B cell (primary cell): ENCODE measurements at regions not wholly inside any gene's neighbourhood (a gene's known extent, or its start where the extent isn't known, plus 50 kb on each side); places are given as distances from the start of the nearest gene placed in this dataset.

ENCODE experiments used
- ATAC-seq: fragments of 200-7000 bp; cut with Tn5 transposase; one replicate; pipeline ENCODE4 v1.10.0; 2021; ENCODE audit warnings: low read depth, mild to moderate bottlenecking, moderate number of reproducible peaks, moderate library complexity
- CTCF ChIA-PET: fragments of 350-600 bp; sonication (Branson Sonifier 250); formaldehyde crosslinking; loops from one replicate; lab custom pipeline; 2021; ENCODE audit warnings: antibody characterized with exemption, inconsistent platforms; lab: Charles Lee
- POLR2A ChIA-PET: fragments of 350-600 bp; sonication (Branson Sonifier 250); formaldehyde crosslinking; loops from one replicate; lab custom pipeline; 2021; ENCODE audit warnings: antibody characterized with exemption; lab: Charles Lee
- DNase-seq: peaks from one replicate; pipeline ENCODE4 v3.0.0; 2013
- H2AFZ ChIP-seq: 2 replicates; pipeline ENCODE4 v1.6.1; 2012; ENCODE audit warnings: mild to moderate bottlenecking, low read depth, low read length; ENCODE audit not compliant: insufficient read depth, poor library complexity, severe bottlenecking
- H3K27ac ChIP-seq, 2 donors: 1 replicate in 1 of 2; 2 replicates in 1 of 2; pipeline ENCODE4 v1.5.1; 2012 to 2013; ENCODE audit warnings: low read length in 2 of 2, mild to moderate bottlenecking in 2 of 2, moderate library complexity in 1 of 2
- H3K27me3 ChIP-seq, 4 experiments: fragments of 200-600 bp in 1 of 4; sonication (generic) in 1 of 4; replicated peaks in 1 of 4; 1 replicate in 2 of 4; 2 replicates in 2 of 4; pipeline versions ENCODE4 v1.6.1 to v1.7.0; 2013 to 2016; ENCODE audit warnings: low read length in 3 of 4, mild to moderate bottlenecking in 2 of 4, mixed read lengths in 1 of 4, moderate library complexity in 1 of 4; ENCODE audit not compliant: insufficient read depth in 4 of 4, control insufficient read depth in 3 of 4; ENCODE audit errors: control extremely low read depth in 1 of 4
- H3K36me3 ChIP-seq, 2 experiments: replicated peaks in 1 of 2; 1 replicate in 1 of 2; 2 replicates in 1 of 2; pipeline versions ENCODE4 v1.6.1 to v1.7.1; 2013; ENCODE audit warnings: low read length in 1 of 2; ENCODE audit not compliant: insufficient read depth in 2 of 2, control insufficient read depth in 1 of 2; ENCODE audit errors: control extremely low read depth in 1 of 2, extremely low read depth in 1 of 2
- H3K4me1 ChIP-seq, 2 donors: fragments of 200-600 bp in 1 of 2; sonication (generic) in 1 of 2; 1 replicate in 1 of 2; 2 replicates in 1 of 2; pipeline versions ENCODE4 v1.5.1 to v1.6.1; 2013 to 2017; ENCODE audit warnings: low read length in 2 of 2; ENCODE audit not compliant: control insufficient read depth in 2 of 2, insufficient read depth in 2 of 2
- H3K4me2 ChIP-seq: replicated peaks from 2 replicates; pipeline ENCODE3; 2012; ENCODE audit warnings: mild to moderate bottlenecking, low read depth, low read length; ENCODE audit not compliant: poor library complexity, severe bottlenecking
- H3K4me3 ChIP-seq, 5 experiments: fragments of 200-600 bp in 1 of 5; sonication (generic) in 1 of 5; 1 replicate in 3 of 5; 2 replicates in 2 of 5; pipeline versions ENCODE4 v1.5.1 to v1.7.0; 2011 to 2016; ENCODE audit warnings: low read length in 4 of 5, mild to moderate bottlenecking in 4 of 5, low read depth in 2 of 5, control low read depth in 1 of 5, moderate library complexity in 1 of 5; ENCODE audit not compliant: insufficient read depth in 1 of 5; ENCODE audit errors: control extremely low read depth in 1 of 5, extremely low read depth in 1 of 5
- H3K79me2 ChIP-seq: fragments of 200-600 bp; sonication (generic); one replicate; pipeline ENCODE4 v1.6.0; 2016; ENCODE audit warnings: low read length; ENCODE audit not compliant: control insufficient read depth, insufficient read depth
- H3K9ac ChIP-seq: fragments of 200-600 bp; sonication (generic); 2 replicates; pipeline ENCODE4 v1.6.1; 2017; ENCODE audit warnings: mild to moderate bottlenecking, low read length, moderate library complexity
- H3K9me3 ChIP-seq, 3 donors: one replicate each; pipeline versions ENCODE4 v1.6.1 to v1.7.1; 2013; ENCODE audit warnings: low read length in 2 of 3; ENCODE audit not compliant: control insufficient read depth in 2 of 3, insufficient read depth in 1 of 3; ENCODE audit errors: control extremely low read depth in 1 of 3
- H4K20me1 ChIP-seq: 2 replicates; pipeline ENCODE4 v1.6.0; 2012; ENCODE audit warnings: mild to moderate bottlenecking, low read length; ENCODE audit not compliant: insufficient read depth, control insufficient read depth, poor library complexity, severe bottlenecking
- H3K27ac Mint-ChIP-seq: one replicate; pipeline ENCODE4 v1.8.0; 2021; ENCODE audit warnings: mixed read lengths
- H3K27me3 Mint-ChIP-seq: one replicate; pipeline ENCODE4 v1.8.0; 2021; ENCODE audit warnings: mixed read lengths
- H3K4me1 Mint-ChIP-seq: one replicate; pipeline ENCODE4 v1.8.0; 2021; ENCODE audit warnings: mixed read lengths
- H3K4me3 Mint-ChIP-seq: one replicate; pipeline ENCODE4 v1.8.0; 2021; ENCODE audit warnings: mixed read lengths
- H3K9me3 Mint-ChIP-seq: one replicate; pipeline ENCODE4 v1.8.0; 2022; ENCODE audit warnings: mixed read lengths; ENCODE audit not compliant: insufficient read depth
- EZH2 ChIP-seq: IDR thresholded peaks from 2 replicates; pipeline ENCODE4 v1.6.1; 2012; ENCODE audit warnings: borderline replicate concordance, low read depth, mild to moderate bottlenecking, moderate library complexity, low read length; ENCODE audit not compliant: insufficient read depth, poor library complexity, severe bottlenecking
- WGBS: methylation state at CpG from one replicate; pipeline ENCODE4 v1.1.5; 2013; ENCODE audit warnings: missing lambda C conversion rate; ENCODE audit not compliant: insufficient coverage; 5-methylcytosine and 5-hydroxymethylcytosine counted together
- intact Hi-C: fragments of 100-400 bp; cut with micrococcal nuclease; formaldehyde crosslinking; loops from one replicate; pipeline ENCODE4 v1.10.0; 2022
- TF ChIP-seq, protein P1 (sequence below): fragments of 200-600 bp; IDR thresholded peaks from one replicate; pipeline ENCODE4 v1.8.0; 2022; ENCODE audit warnings: antibody characterized with exemption, mild to moderate bottlenecking

DNA sequence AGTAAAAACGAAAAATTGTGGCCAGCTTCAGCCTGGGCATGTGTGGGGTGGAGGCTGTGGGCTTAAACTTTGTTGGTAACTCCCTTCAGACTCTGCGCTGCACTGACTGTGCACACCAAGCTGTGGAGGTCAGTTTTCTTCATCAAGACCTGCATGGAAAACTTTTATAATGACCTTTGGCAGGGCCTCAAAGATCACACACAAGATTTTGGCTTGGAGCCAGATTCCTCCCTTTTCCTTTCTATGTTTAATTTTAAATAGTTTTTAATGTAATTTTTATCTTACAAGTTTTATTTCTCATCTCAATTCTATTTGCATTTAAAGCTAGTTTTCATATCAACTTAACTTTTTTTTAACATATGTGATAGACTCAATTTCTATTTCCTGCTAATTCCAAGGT lies 1211.1 kb upstream of the CDH18 start:
- H2AFZ ChIP-seq: no peak overlapping the region
- H3K27ac ChIP-seq: no peak overlapping the region
- H3K36me3 ChIP-seq: no peaks in the 10 kb centered on the region
- POLR2A ChIA-PET: no interaction called here
- H3K27me3 Mint-ChIP-seq: no peaks in the 10 kb centered on the region
- no peak overlapping the region for H3K4me3 Mint-ChIP-seq
- no peaks in the 10 kb centered on the region for H3K79me2 ChIP-seq
- H4K20me1 ChIP-seq: no peaks in the 10 kb centered on the region
- H3K27ac Mint-ChIP-seq: no peak overlapping the region
- no peak overlapping the region for H3K4me2 ChIP-seq
- ATAC-seq: no peak
- WGBS: 100% methylated on average over 1 of the region's 2 CpGs
- no peaks in the 10 kb centered on the region for H3K4me1 Mint-ChIP-seq
- intact Hi-C loops: no loop called here
- H3K4me3 ChIP-seq: no peak overlapping the region
- H3K4me1 ChIP-seq: no peaks in the 10 kb centered on the region
- H3K9me3 Mint-ChIP-seq: no peaks in the 10 kb centered on the region
- CTCF ChIA-PET: no interaction called here
- no peak overlapping the region for H3K9ac ChIP-seq
- no peaks in the 10 kb centered on the region for H3K9me3 ChIP-seq
- H3K27me3 ChIP-seq: no peaks in the 10 kb centered on the region
- no peak for TF ChIP-seq EZH2
- TF ChIP-seq, protein P1, sequence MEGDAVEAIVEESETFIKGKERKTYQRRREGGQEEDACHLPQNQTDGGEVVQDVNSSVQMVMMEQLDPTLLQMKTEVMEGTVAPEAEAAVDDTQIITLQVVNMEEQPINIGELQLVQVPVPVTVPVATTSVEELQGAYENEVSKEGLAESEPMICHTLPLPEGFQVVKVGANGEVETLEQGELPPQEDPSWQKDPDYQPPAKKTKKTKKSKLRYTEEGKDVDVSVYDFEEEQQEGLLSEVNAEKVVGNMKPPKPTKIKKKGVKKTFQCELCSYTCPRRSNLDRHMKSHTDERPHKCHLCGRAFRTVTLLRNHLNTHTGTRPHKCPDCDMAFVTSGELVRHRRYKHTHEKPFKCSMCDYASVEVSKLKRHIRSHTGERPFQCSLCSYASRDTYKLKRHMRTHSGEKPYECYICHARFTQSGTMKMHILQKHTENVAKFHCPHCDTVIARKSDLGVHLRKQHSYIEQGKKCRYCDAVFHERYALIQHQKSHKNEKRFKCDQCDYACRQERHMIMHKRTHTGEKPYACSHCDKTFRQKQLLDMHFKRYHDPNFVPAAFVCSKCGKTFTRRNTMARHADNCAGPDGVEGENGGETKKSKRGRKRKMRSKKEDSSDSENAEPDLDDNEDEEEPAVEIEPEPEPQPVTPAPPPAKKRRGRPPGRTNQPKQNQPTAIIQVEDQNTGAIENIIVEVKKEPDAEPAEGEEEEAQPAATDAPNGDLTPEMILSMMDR: no peak
- DNase-seq: no peak

DNA sequence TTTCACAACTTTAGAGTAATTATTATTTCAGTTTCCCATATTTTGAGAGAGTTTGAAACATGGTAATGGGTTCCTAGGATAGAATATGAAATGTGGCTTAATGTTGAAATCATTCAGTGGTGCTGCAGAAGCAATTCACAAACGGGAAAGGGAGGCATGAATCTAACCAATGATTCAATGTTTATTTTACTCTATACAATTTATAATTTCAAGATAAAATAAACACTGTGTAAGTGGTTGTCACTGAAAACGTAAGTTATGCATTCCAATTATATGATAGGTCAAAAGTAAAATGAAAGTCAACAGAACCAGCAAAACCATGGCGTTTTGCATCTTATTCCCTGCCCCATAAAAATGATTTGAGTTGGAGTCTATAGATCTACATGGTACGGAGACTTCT lies 1207.1 kb upstream of the CDH18 start:
- ChIA-PET POLR2A (no interaction called here), CTCF (no interaction called here)
- no CpG with 5 or more reads among the region's 4 CpGs for WGBS
- DNase-seq: no peak
- no peak overlapping the region for H2AFZ ChIP-seq
- no peak overlapping the region for H3K4me3 Mint-ChIP-seq
- H3K27ac ChIP-seq: no peak overlapping the region
- no peaks in the 10 kb centered on the region for H3K36me3 ChIP-seq
- ATAC-seq: no peak
- H3K4me1 ChIP-seq: no peaks in the 10 kb centered on the region
- no peak overlapping the region for H3K27ac Mint-ChIP-seq
- no peak overlapping the region for H3K4me3 ChIP-seq
- no peaks in the 10 kb centered on the region for H3K27me3 ChIP-seq
- H3K9ac ChIP-seq: no peak overlapping the region
- no peaks in the 10 kb centered on the region for H3K4me1 Mint-ChIP-seq
- no peaks in the 10 kb centered on the region for H3K9me3 ChIP-seq
- H3K79me2 ChIP-seq: no peaks in the 10 kb centered on the region
- no peak for TF ChIP-seq EZH2
- TF ChIP-seq, protein P1: no peak
- H3K27me3 Mint-ChIP-seq: no peaks in the 10 kb centered on the region
- H4K20me1 ChIP-seq: no peaks in the 10 kb centered on the region
- H3K4me2 ChIP-seq: no peak overlapping the region
- intact Hi-C loops: no loop called here
- H3K9me3 Mint-ChIP-seq: no peaks in the 10 kb centered on the region
